ENCODE measurements at regions not wholly inside any gene's neighbourhood (a gene's known extent, or its start where the extent isn't known, plus 50 kb on each side); places are given as distances from the start of the nearest gene placed in this dataset.

GRCh38 chr2:118772487-118773200 is 74.8 kb downstream of the EN1 start:
- Histone ChIP-seq H3K27ac (ENCODE audit: low read depth in 1 of 2, low read length in 2 of 2) (no peak overlapping the region), H3K36me3 (ENCODE audit: insufficient read depth, low read length) (no peaks in the 10 kb centered on the region), H3K4me1 (ENCODE audit: insufficient read depth, low read length) (peaks cover 3% of the 10 kb centered on the region), H3K4me3 (ENCODE audit: low read length) (no peak overlapping the region), H3K27me3 (ENCODE audit: control insufficient read depth in 1 of 2, insufficient read depth in 2 of 2, low read length in 2 of 2) (peaks cover 7 to 36% of the 10 kb centered on the region in 2 experiments), H3K9me3 (ENCODE audit: control insufficient read depth in 1 of 2, insufficient read depth in 1 of 2, low read length in 2 of 2) (peaks cover 0 to 9% of the 10 kb centered on the region in 2 experiments)
- no peaks in the 10 kb centered on the region for H3K4me1 Mint-ChIP-seq (ENCODE audit: low read depth)
- CTCF ChIA-PET = no interaction called here
- no peaks in the 10 kb centered on the region for H3K9me3 Mint-ChIP-seq
- intact Hi-C loops (cut with DNase I, micrococcal nuclease) = no loop called here
- H3K36me3 Mint-ChIP-seq (ENCODE audit: low read depth) = no peaks in the 10 kb centered on the region
- ATAC-seq (ENCODE audit: poor library complexity) (no peak), DNase-seq (no peak)
- H3K27me3 Mint-ChIP-seq = peaks cover 86% of the 10 kb centered on the region
- H3K4me3 Mint-ChIP-seq = no peak overlapping the region
- no peak overlapping the region for H3K27ac Mint-ChIP-seq
- POLR2A ChIA-PET = no interaction called here
- no peak for TF ChIP-seq CTCF (IDR thresholded peaks at IDR 0.05)

GRCh38 chr2:118769707-118770400 is 77.6 kb downstream of the EN1 start:
- no peak overlapping the region for H3K4me3 ChIP-seq (ENCODE audit: low read length)
- H3K27ac ChIP-seq (ENCODE audit: low read depth in 1 of 2, low read length in 2 of 2) = no peak overlapping the region
- H3K27ac Mint-ChIP-seq = no peak overlapping the region
- H3K4me1 Mint-ChIP-seq (ENCODE audit: low read depth) = no peaks in the 10 kb centered on the region
- no peak for TF ChIP-seq CTCF (IDR thresholded peaks at IDR 0.05)
- ATAC-seq (ENCODE audit: poor library complexity) (no peak), DNase-seq (no peak)
- H3K27me3 ChIP-seq (ENCODE audit: control insufficient read depth in 1 of 2, insufficient read depth in 2 of 2, low read length in 2 of 2) = peaks cover 10 to 19% of the 10 kb centered on the region in 2 experiments
- POLR2A ChIA-PET = no interaction called here
- no peak overlapping the region for H3K4me3 Mint-ChIP-seq
- H3K36me3 ChIP-seq (ENCODE audit: insufficient read depth, low read length) = no peaks in the 10 kb centered on the region
- H3K9me3 Mint-ChIP-seq = no peaks in the 10 kb centered on the region
- peaks cover 3% of the 10 kb centered on the region for H3K4me1 ChIP-seq (ENCODE audit: insufficient read depth, low read length)
- CTCF ChIA-PET = no interaction called here
- intact Hi-C loops (cut with DNase I, micrococcal nuclease) = no loop called here
- peaks cover 0 to 8% of the 10 kb centered on the region in 2 experiments for H3K9me3 ChIP-seq (ENCODE audit: control insufficient read depth in 1 of 2, insufficient read depth in 1 of 2, low read length in 2 of 2)
- H3K36me3 Mint-ChIP-seq (ENCODE audit: low read depth) = no peaks in the 10 kb centered on the region
- peaks cover 91% of the 10 kb centered on the region for H3K27me3 Mint-ChIP-seq

- DNase-seq = no peak
- no peaks in the 10 kb centered on the region for H3K4me1 Mint-ChIP-seq (ENCODE audit: low read depth)
- H3K36me3 Mint-ChIP-seq (ENCODE audit: low read depth) = no peaks in the 10 kb centered on the region
- Histone ChIP-seq H3K36me3 (ENCODE audit: insufficient read depth, low read length) (no peaks in the 10 kb centered on the region), H3K4me3 (ENCODE audit: low read length) (no peak overlapping the region), H3K27ac (ENCODE audit: low read depth in 1 of 2, low read length in 2 of 2) (no peak overlapping the region), H3K9me3 (ENCODE audit: control insufficient read depth in 1 of 2, insufficient read depth in 1 of 2, low read length in 2 of 2) (peaks cover 0 to 3% of the 10 kb centered on the region in 2 experiments), H3K4me1 (ENCODE audit: insufficient read depth, low read length) (no peaks in the 10 kb centered on the region), H3K27me3 (ENCODE audit: control insufficient read depth in 1 of 2, insufficient read depth in 2 of 2, low read length in 2 of 2) (peaks cover 8 to 12% of the 10 kb centered on the region in 2 experiments)
- no peak for ATAC-seq (ENCODE audit: poor library complexity)
- H3K9me3 Mint-ChIP-seq = no peaks in the 10 kb centered on the region
- POLR2A ChIA-PET = no interaction called here
- TF ChIP-seq CTCF (IDR thresholded peaks at IDR 0.05) = no peak
- no peak overlapping the region for H3K27ac Mint-ChIP-seq
- no peak overlapping the region for H3K4me3 Mint-ChIP-seq
- H3K27me3 Mint-ChIP-seq = peaks cover 83% of the 10 kb centered on the region
- CTCF ChIA-PET = no interaction called here
- intact Hi-C loops (cut with DNase I, micrococcal nuclease) = no loop called here
These were observed 80.6 kb downstream of the EN1 start for GRCh38 chr2:118766871-118767270.
